ACHN (cell line): ENCODE measurements at regions not wholly inside any gene's neighbourhood (a gene's known extent, or its start where the extent isn't known, plus 50 kb on each side); places are given as distances from the start of the nearest gene placed in this dataset.

ENCODE experiments used
- DNase-seq: peaks from one replicate; pipeline ENCODE4 v3.0.0-alpha.2; 2015
- in situ Hi-C: cut with HindIII; loops from 2 replicates; pipeline ENCODE4 v1.10.0; 2017; ENCODE audit warnings: low sequenced_read_pairs, low pct_ligation_motif_present, low pct_unique_long_range_greater_than_20kb

- DNase-seq = no peak
- in situ Hi-C loops = no loop called here
Measured at GRCh38 chr5:124088289-124089032, 576.5 kb downstream of the CSNK1G3 start.

- in situ Hi-C loops = no loop called here
- no peak for DNase-seq
Measured at GRCh38 chr5:124087752-124088151, 575.8 kb downstream of the CSNK1G3 start.

- in situ Hi-C loops = no loop called here
- DNase-seq = no peak
Measured at GRCh38 chr5:124080256-124080655, 568.3 kb downstream of the CSNK1G3 start.

GRCh38 chr5:124079062-124079461, 567.1 kb downstream of the CSNK1G3 start:
- no peak for DNase-seq
- in situ Hi-C loops = no loop called here

- in situ Hi-C loops = no loop called here
- no peak for DNase-seq
Measured at GRCh38 chr5:124074500-124074899, 562.5 kb downstream of the CSNK1G3 start.

DNA sequence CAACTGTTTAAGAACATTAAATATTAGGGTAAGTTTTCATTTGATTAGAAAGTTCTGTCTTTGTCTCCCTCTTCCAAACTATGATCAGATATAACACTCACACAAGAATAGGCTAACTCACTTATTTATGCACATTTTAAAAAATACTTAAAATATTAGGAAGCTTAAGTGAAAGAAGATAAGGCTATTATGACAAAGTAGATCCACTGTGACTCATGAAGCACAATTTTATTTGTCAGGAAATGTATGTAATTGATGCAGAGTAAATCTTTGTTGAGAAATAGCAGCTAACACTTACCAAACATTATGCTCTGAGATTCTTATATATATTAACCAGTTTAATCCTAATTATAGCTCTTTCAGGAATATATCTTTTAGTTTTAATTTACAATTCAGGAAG, 560.6 kb downstream of the CSNK1G3 start:
- no peak for DNase-seq
- in situ Hi-C loops = no loop called here

GRCh38 chr5:124071039-124071438, 559.1 kb downstream of the CSNK1G3 start:
- DNase-seq = no peak
- in situ Hi-C loops = no loop called here

- DNase-seq = no peak
- in situ Hi-C loops = no loop called here
Measured at GRCh38 chr5:124065508-124065907, 553.5 kb downstream of the CSNK1G3 start.

DNA sequence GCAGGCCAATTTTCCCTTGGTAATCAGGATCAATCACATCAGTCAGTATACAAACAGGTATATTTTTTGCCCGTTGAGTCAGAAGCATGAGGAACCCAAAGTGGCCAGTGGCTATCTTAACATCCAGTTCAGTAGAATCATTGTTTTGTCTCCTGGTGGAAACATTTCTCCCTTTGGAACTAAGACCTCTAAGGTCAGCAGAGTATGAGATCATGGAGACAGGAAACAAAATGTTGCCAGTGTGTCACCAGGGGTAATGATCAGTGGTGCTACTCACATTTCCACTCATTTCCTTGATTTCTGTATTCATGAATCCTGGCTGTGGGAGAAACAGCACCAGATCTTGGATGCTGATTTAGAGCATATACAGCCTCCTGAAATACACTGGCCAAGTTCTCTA, 553.0 kb downstream of the CSNK1G3 start:
- in situ Hi-C loops = no loop called here
- DNase-seq = no peak

GRCh38 chr5:124061663-124062062, 549.7 kb downstream of the CSNK1G3 start:
- in situ Hi-C loops = no loop called here
- DNase-seq = no peak

DNA sequence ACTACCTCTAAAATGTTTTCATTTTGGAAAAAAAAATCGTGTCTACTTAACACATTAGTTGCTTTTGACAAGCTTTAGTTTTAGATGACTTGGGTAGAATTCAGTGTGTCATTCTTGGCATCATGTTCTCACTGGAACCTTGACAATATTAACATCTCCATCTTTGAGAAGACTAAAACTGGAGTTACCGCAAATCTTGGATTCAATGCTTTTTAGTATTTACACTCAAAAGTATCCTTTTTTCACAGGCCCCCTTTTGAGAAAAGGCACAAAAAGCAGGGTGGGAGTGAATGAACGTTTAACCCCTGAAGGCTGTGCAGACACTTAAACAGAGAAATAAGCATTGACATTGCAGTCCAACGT, 549.1 kb downstream of the CSNK1G3 start:
- in situ Hi-C loops = no loop called here
- no peak for DNase-seq

DNA sequence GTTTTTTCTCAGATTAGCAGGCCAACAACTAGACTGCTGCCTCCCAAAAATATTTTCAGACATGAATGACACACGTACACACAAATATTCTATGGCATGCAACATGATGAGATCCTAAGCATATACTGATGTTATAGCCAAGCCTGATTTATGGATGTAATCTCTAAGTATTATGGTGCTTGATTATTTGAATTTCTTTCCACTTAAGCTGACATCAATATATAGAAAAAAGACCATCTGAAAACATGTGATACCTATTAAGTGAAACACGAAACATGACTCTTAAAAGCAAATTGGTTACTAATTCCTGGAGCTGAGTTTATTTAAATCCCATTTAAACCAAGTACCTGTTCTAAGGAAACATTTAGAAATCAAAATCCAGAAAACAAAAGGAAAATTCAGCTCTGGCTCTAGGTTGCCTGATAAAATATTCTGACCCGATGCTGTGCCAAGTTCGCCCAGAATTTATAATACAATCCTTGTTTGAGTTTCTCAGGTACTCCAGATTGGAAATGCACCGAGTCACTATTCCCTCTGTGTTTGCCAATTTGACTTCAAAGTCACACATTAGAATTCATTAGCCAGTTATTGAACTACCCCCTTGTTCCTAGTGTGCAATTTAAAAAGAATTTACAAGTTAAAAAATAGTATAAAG, 548.6 kb downstream of the CSNK1G3 start:
- in situ Hi-C loops = no loop called here
- no peak for DNase-seq

- in situ Hi-C loops = no loop called here
- DNase-seq = no peak
Measured at GRCh38 chr5:124060011-124060410, 548.0 kb downstream of the CSNK1G3 start.

DNA sequence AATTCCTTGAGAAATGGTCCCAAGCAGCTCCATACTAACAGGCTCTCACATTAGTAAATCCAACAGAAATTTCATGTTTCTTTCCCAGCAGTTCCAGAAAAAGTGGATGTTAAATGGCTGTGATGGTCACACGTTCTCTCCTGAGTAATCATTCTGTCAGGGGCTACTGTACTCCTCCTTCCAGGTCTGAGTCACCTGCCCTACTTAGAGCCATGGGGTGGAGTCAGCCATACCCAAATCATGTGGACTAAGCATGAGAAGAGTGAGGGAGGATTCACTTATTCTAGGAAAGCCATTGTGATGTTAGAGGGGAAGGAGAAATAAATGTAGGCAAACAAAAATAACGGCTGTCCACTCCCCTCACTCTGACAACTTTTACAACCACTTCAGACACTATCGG, 547.2 kb downstream of the CSNK1G3 start:
- in situ Hi-C loops = no loop called here
- no peak for DNase-seq

GRCh38 chr5:124057724-124058231, 545.8 kb downstream of the CSNK1G3 start:
- in situ Hi-C loops = no loop called here

DNA sequence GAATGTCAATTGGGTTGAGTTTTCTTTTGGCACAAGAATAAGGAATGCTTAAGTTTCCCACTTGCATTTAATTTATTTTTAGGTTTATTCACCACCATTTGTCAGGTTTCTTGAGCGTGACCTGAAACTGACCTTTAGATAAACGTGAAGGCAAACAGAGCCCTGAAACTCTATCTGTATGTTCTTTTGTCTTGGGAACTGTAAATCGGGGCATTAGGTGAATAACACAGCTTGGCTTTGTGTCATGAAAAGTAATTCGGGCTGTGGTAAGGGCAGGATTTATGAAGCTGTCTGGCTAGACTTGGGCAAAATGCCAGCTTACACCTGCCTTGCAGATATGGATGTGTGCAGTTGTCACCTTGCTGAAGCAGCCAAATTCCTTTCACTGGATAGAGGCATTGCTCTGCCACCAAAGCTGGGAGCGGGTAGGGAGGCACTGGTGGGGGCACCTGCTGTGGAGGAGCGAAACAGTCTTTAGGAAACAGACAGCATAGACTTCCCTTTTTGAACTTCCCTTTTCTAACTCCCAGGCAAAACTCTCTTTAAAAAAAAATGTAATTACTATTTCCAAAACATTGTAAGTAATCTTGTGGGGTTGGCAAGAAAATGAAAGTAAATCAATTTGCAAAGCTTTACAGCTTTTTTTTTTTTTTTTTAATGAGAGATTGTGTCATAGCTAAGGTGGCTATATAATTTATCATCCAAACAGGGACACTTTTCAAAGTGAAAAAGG, 545.2 kb downstream of the CSNK1G3 start:
- in situ Hi-C loops = no loop called here
- DNase-seq = no peak

More at GRCh38 chr5:124057724-124058231, 545.8 kb downstream of the CSNK1G3 start:
- no peak for DNase-seq

- DNase-seq = no peak
- in situ Hi-C loops = no loop called here
Measured at GRCh38 chr5:124056326-124056990, 544.5 kb downstream of the CSNK1G3 start.

DNA sequence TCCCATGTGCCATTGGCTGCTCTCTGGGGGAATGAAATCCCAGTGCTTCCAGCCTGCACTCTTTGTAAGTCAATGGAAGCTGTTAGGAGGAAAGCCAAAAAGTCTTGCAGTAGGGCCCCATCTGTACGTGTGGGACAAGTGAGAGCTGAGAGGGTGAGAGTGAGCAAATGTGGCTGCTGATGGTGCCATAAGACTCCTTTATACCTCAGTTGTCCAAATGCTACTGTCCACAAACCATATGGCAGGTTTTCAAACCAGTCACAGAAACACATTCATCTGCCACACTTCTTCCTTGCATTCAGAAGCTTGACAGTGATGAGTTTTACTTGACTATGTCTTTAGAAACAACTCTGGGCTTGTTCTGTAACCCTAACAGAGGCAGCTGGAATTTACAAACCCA, 543.8 kb downstream of the CSNK1G3 start:
- in situ Hi-C loops = no loop called here

GRCh38 chr5:124054564-124054963, 542.6 kb downstream of the CSNK1G3 start:
- no peak for DNase-seq
- in situ Hi-C loops = no loop called here

More for the DNA sequence above, 543.8 kb downstream of the CSNK1G3 start:
- no peak for DNase-seq
